HEK293 (cell line): ENCODE measurements at regions not wholly inside any gene's neighbourhood (a gene's known extent, or its start where the extent isn't known, plus 50 kb on each side); places are given as distances from the start of the nearest gene placed in this dataset.

ENCODE experiments used
- CTCF ChIA-PET: fragments of 350-600 bp; formaldehyde crosslinking; extraction: SDS; loops from one replicate; lab custom pipeline; 2021; ENCODE audit warnings: antibody characterized with exemption; lab: Yijun Ruan, JAX
- POLR2A ChIA-PET: fragments of 300-600 bp; formaldehyde crosslinking; extraction: SDS; loops from one replicate; lab custom pipeline; 2020; ENCODE audit warnings: antibody characterized with exemption, inconsistent platforms; lab: Yijun Ruan, JAX
- H3K27ac ChIP-seq: fragments of 200-500 bp; sonication (Bioruptor generic); 2 replicates; pipeline ENCODE4 v1.5.1; 2014; ENCODE audit warnings: low read depth, low read length, control low read depth, inconsistent platforms; ENCODE audit errors: extremely low read depth
- H3K36me3 ChIP-seq, 2 experiments: fragments of 200-500 bp in 1 of 2; sonication (Bioruptor generic) in 1 of 2; 1 replicate in 1 of 2; 2 replicates in 1 of 2; pipeline ENCODE4 v1.5.1; 2014 to 2017; ENCODE audit warnings: inconsistent platforms in 2 of 2, low read length in 2 of 2; ENCODE audit not compliant: control insufficient read depth in 2 of 2, insufficient read depth in 1 of 2
- H3K4me1 ChIP-seq: fragments of 200-500 bp; sonication (Bioruptor generic); 2 replicates; pipeline ENCODE4 v1.5.1; 2014; ENCODE audit warnings: mild to moderate bottlenecking, low read length, inconsistent platforms; ENCODE audit not compliant: control insufficient read depth, insufficient read depth
- H3K4me3 ChIP-seq: 2 replicates; pipeline ENCODE4 v1.5.1; 2011; ENCODE audit warnings: low read depth, mild to moderate bottlenecking, control low read depth, low read length, moderate library complexity
- H3K9me3 ChIP-seq: fragments of 200-500 bp; sonication (Bioruptor generic); 2 replicates; pipeline ENCODE4 v1.5.1; 2014; ENCODE audit warnings: low read depth, low read length, inconsistent platforms; ENCODE audit not compliant: control insufficient read depth, insufficient read depth
- KLF7 ChIP-seq: fragments of 450-650 bp; formaldehyde crosslinking; IDR thresholded peaks from 2 replicates; pipeline ENCODE4 v1.5.1; 2016; ENCODE audit warnings: missing biosample characterization, missing genetic modification characterization, borderline replicate concordance
- PRDM2 ChIP-seq: fragments of 450-650 bp; formaldehyde crosslinking; IDR thresholded peaks from 2 replicates; pipeline ENCODE4 v1.5.1; 2016; ENCODE audit warnings: missing biosample characterization, missing genetic modification characterization, borderline replicate concordance
- PRDM6 ChIP-seq: fragments of 450-650 bp; formaldehyde crosslinking; IDR thresholded peaks from 2 replicates; pipeline ENCODE4 v1.5.1; 2017; ENCODE audit warnings: missing biosample characterization, missing genetic modification characterization
- REST ChIP-seq: fragments of 450-650 bp; formaldehyde crosslinking; IDR thresholded peaks from 2 replicates; pipeline ENCODE4 v1.5.1; 2016; ENCODE audit warnings: missing biosample characterization, missing genetic modification characterization
- SP2 ChIP-seq: fragments of 450-650 bp; formaldehyde crosslinking; IDR thresholded peaks from 2 replicates; pipeline ENCODE4 v1.5.1; 2016; ENCODE audit warnings: missing biosample characterization, missing genetic modification characterization
- ZFHX2 ChIP-seq: fragments of 450-650 bp; formaldehyde crosslinking; conservative IDR thresholded peaks from 2 replicates; pipeline ENCODE4 v1.5.1; 2016; ENCODE audit warnings: missing biosample characterization, missing genetic modification characterization
- ZFP69B ChIP-seq: fragments of 450-650 bp; formaldehyde crosslinking; IDR thresholded peaks from 2 replicates; pipeline ENCODE4 v1.5.1; 2016; ENCODE audit warnings: missing biosample characterization, missing genetic modification characterization
- ZNF48 ChIP-seq: fragments of 450-650 bp; formaldehyde crosslinking; IDR thresholded peaks from 2 replicates; pipeline ENCODE4 v1.5.1; 2016; ENCODE audit warnings: missing biosample characterization, missing genetic modification characterization
- ZNF513 ChIP-seq: fragments of 450-650 bp; IDR thresholded peaks from 2 replicates; pipeline ENCODE4 v1.5.1; 2018; ENCODE audit warnings: missing biosample characterization, missing genetic modification characterization
- ZNF521 ChIP-seq: fragments of 450-650 bp; formaldehyde crosslinking; IDR thresholded peaks from 2 replicates; pipeline ENCODE4 v1.5.1; 2017; ENCODE audit warnings: missing biosample characterization, mild to moderate bottlenecking, missing genetic modification characterization
- ZNF548 ChIP-seq: fragments of 450-650 bp; formaldehyde crosslinking; IDR thresholded peaks from 2 replicates; pipeline ENCODE4 v1.5.1; 2016; ENCODE audit warnings: missing biosample characterization, missing genetic modification characterization
- ZNF549 ChIP-seq: fragments of 450-650 bp; IDR thresholded peaks from 2 replicates; pipeline ENCODE4 v1.5.1; 2018; ENCODE audit warnings: missing biosample characterization, missing genetic modification characterization, mild to moderate bottlenecking, inconsistent platforms, moderate library complexity
- ZNF677 ChIP-seq: fragments of 450-650 bp; IDR thresholded peaks from 2 replicates; pipeline ENCODE4 v1.5.0; 2018; ENCODE audit warnings: missing biosample characterization, mild to moderate bottlenecking, missing genetic modification characterization, moderate library complexity
- ZNF843 ChIP-seq: fragments of 450-650 bp; formaldehyde crosslinking; IDR thresholded peaks from 2 replicates; pipeline ENCODE4 v1.5.1; 2016; ENCODE audit warnings: missing biosample characterization, missing genetic modification characterization
- ZSCAN4 ChIP-seq: fragments of 450-650 bp; formaldehyde crosslinking; IDR thresholded peaks from 2 replicates; pipeline ENCODE4 v1.5.1; 2017; ENCODE audit warnings: missing biosample characterization, missing genetic modification characterization
- TF ChIP-seq, protein P1 (sequence below): fragments of 450-650 bp; formaldehyde crosslinking; IDR thresholded peaks from 2 replicates; pipeline ENCODE4 v1.5.1; 2017; ENCODE audit warnings: missing biosample characterization, missing genetic modification characterization

DNA sequence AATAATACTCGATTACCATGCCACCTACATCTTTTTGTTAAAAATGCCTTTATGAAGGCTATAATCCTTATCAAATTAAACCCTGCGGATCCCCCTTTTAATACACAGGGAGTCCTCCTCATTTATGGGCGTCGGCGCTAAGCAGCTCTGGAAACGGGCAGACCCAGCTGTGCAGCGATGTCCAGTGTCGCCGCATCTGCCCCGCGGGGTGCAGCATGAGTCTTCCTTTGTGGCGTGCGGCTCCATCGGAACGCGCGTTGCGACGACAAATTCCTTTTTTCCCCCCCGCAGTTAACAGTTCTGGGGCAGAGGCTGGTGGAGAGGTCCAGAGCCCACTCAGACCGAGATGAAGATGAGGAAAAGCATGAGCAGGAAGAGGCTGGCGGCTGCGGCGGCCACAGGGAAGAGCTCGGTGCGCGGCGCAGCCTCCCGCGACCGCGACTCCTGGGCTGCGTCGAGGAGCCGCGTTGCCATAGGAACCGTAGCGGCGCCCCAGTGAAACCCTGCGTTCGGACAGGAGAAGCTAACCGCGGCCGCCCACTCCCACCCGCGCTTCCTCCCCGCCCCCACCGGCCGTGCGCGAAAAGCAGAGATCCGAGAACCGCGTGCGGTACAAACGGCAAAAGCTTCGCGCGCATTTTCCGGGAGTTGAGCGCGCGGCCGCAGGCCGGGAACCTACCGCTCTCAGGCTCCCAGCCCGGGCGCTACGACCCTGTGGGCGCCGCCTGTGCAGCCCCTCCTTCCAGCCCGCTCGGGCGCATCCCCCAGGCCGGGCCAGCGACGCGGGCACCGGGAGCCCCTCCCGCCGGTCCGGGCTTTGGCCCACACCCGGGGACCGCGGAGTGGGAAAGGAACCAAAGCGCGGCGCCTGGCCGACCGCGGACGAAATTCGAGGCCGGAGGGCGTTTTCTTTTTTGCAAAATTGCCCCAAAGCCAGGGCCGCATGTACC lies 130.6 kb downstream of the SPAG6 start (continued):
- TF ChIP-seq ZNF513 (tag by site-specific recombination) = 0 out of 2 replicates have a peak, but pooled peaks have one; percentile 16
- TF ChIP-seq KLF7 (tag by site-specific recombination) = no peak
- no peak for TF ChIP-seq ZFP69B (tag by site-specific recombination)
- TF ChIP-seq ZNF521 (tag by site-specific recombination) = no peak

DNA sequence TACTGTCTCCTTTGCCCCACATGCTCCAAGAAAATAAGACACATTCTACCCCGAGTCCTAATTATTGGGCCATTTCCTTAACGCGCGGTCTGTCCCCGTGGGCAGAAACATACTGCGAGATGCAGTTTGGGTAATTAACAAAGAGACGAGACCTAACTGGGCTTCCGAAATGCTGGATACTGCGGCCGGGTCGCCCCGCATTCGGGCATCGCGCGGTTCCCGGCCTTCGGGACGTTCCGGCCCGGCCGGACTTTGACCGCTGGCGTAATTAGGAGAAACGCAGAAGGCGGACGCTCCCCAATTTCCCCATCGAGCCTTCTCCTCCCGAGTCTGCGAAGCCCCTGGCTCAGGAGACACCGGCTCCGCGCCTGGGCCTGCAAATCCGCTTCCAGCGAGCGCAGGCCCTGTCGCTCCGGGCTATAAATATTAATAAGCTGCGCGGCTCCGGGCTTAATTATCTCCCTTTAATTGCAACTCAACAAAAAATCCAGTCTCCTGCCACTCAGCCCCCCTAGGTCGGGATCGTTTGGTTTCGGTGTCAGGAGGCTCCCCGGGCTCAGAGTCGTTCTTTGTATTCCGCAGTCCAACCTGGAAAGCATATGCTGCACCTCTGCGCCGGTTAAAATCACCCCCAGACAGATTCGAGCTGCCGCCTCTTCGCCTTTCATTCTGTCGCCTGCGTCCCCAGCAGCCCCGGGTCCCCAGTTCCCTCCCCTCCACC lies 131.5 kb downstream of the SPAG6 start:
- H3K36me3 ChIP-seq = no peaks in the 10 kb centered on the region
- no peaks in the 10 kb centered on the region for H3K9me3 ChIP-seq
- no peak overlapping the region for H3K4me3 ChIP-seq
- CTCF ChIA-PET = interaction anchor here (0.6 kb wide), 1 partner anchor 45 kb away, joined by 3 read pairs; no protein-coding TSS in a partner anchor
- peaks cover 11% of the 10 kb centered on the region for H3K4me1 ChIP-seq
- no peak overlapping the region; the same call in 1 of the 2 replicates for H3K27ac ChIP-seq
- POLR2A ChIA-PET = no interaction called here
- TF ChIP-seq SP2 (tag by site-specific recombination) (no peak), ZNF549 (no peak), PRDM2 (tag by site-specific recombination) (no peak), ZNF48 (tag by site-specific recombination) (no peak), ZNF843 (tag by site-specific recombination) (no peak), PRDM6 (no peak), ZFHX2 (tag by site-specific recombination) (no peak), REST (tag by site-specific recombination) (no peak), ZSCAN4 (tag by site-specific recombination) (no peak), ZNF548 (no peak), ZNF677 (tag by site-specific recombination) (no peak)
- TF ChIP-seq, protein P1, sequence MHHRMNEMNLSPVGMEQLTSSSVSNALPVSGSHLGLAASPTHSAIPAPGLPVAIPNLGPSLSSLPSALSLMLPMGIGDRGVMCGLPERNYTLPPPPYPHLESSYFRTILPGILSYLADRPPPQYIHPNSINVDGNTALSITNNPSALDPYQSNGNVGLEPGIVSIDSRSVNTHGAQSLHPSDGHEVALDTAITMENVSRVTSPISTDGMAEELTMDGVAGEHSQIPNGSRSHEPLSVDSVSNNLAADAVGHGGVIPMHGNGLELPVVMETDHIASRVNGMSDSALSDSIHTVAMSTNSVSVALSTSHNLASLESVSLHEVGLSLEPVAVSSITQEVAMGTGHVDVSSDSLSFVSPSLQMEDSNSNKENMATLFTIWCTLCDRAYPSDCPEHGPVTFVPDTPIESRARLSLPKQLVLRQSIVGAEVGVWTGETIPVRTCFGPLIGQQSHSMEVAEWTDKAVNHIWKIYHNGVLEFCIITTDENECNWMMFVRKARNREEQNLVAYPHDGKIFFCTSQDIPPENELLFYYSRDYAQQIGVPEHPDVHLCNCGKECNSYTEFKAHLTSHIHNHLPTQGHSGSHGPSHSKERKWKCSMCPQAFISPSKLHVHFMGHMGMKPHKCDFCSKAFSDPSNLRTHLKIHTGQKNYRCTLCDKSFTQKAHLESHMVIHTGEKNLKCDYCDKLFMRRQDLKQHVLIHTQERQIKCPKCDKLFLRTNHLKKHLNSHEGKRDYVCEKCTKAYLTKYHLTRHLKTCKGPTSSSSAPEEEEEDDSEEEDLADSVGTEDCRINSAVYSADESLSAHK = no peak
